GM18499 (cell line): ENCODE measurements at regions not wholly inside any gene's neighbourhood (a gene's known extent, or its start where the extent isn't known, plus 50 kb on each side); places are given as distances from the start of the nearest gene placed in this dataset.
"Not testable (repeated sequence)": the region's sequence is repeated elsewhere in the genome, so short reads cannot be mapped to it uniquely, and the experiment has no call there.

Experiments used
- ATAC-seq: cut with Tn5 transposase; IDR thresholded peaks from one replicate; pipeline ENCODE4 v1.9.1; 2021; ENCODE audit warnings: moderate number of reproducible peaks; ENCODE audit not compliant: insufficient read depth, unreplicated experiment

DNA sequence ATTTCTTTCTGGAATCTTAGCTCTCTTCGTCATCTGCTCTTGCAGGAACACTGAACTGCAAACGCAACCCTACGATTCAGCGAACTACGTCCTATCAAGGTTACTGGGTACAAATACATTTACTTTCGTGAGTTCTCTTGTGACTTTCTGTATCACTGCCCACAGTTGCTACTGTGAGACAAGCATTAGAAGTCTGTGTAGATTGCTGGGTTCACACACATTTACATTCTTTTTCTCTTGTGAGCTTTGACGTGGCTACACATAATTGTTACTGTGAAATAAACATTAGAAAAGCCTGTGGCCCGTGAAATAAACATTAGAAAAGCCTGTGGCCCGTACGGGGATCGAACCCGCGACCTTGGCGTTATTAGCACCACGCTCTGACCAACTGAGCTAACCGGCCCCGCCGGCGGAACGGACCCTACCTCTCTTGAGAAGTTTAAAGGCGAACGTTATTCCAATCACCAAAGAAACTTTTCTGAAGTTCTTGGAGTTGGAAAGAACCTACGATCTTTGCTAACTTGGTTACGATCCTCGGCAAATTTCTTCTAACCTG lies 61.2 kb upstream of the ZNF322 start:
- not testable (repeated sequence) for ATAC-seq

DNA sequence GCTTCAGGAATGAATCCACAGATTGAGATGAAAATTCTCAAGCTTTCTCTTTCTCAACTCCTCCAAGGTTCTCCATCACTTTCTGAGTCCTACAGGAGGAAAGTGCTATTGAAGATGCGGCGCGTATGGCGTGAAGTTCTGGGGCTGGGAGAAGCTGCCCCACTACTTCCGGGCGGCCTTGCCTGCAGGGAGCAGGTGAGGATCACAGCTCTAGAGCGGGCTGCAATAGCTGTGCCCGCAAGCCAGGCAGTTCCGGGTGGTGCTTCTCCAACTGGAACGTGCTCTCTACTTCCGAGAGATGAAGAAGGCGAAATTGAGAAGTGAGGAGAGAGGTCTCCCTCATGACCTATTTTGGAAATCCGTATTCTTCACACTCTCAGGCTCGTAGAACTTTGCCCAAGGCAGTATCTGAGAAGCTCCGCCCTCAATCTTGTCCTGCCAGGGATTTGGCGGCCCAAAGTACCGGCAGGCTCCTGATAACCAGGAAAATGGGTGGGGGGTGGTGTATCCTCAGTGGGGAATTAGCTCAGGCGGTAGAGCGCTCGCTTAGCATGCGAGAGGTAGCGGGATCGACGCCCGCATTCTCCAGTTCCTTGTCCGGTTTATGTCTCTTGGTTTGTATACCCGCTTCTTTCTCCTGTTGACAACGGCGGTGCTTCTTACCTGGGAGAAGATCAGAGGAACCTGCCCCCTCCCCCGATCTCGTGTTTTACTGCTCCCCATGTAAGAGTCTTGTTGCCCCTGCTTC lies 70.6 kb upstream of the ZNF322 start:
- ATAC-seq = not testable (repeated sequence)

DNA sequence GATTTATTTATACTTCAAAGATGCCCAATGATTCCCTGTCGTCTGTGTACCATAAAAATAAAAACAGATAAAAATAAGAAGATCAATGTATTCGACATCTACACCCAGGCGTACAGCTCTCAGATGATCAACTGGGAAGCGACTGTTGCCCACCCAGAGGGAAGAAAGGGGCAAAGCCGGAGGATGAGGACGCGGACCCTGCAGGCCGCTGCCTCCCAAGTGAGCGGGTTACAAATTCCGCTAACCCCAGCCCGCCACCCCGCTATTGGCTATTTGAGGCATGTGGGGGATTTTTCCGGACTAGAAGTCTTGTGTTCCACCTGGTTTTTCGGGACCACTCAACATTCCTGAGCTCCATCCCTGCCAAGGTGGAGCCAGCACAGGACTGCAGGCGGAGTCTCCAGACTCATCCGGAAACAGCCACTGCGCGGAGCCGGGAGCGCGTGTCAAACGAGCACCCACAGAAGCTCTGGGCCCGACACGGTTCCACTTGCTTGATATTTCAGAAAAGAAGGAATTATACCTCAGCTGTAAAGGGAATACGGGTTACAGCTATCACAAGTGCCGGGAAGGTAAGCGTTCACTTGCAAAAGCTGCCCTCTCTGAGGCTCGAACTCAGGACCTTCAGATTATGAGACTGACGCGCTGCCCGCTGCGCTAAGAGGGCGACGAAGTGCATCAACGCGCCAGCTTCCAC lies 75.4 kb upstream of the ZNF322 start:
- ATAC-seq = not testable (repeated sequence)

DNA sequence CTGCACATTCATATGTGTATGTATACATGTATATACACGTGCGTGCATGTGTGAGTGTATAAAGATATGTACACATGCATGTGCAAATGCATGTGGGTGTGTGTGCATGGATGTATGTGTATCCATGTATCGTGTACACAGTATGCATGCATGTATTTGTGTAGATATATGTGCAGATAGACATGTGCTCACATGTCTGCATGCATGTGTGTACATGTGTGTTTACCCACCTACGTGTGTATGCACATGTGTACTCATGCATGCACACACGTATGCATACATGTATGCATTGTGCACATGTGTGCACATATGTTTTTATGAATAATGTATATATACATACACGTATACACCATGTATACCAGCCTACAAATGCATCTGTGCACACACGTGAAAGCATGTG lies 80.3 kb upstream of the ZNF322 start:
- ATAC-seq = no peak

DNA sequence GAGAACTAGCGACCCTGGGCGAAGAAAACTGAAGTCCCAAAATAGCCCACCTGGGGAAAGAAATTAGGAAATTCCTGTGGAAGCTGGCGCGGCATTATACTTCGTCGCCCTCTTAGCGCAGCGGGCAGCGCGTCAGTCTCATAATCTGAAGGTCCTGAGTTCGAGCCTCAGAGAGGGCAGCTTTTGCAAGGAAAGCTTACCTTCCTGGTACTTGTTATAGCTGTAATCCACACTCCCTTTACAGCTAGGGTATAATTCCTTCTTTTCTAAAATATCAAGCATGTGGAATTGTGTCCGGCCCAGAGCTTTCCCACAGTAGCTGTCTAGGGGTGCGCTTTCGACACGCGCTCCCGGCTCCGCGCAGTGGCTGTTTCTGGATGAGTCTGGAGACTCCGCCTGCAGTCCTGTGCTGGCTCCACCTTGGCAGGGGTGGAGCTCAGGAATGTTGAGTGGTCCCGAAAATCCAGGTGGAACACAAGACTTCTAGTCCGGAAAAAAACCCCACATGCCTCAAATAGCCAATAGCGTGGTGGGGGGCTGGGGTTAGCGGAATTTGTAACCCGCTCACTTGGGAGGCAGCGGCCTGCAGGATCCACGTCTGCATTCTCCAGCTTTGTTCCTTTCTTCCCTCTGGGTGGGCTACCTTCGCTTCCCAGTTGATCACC lies 83.7 kb upstream of the ZNF322 start:
- ATAC-seq = no peak

DNA sequence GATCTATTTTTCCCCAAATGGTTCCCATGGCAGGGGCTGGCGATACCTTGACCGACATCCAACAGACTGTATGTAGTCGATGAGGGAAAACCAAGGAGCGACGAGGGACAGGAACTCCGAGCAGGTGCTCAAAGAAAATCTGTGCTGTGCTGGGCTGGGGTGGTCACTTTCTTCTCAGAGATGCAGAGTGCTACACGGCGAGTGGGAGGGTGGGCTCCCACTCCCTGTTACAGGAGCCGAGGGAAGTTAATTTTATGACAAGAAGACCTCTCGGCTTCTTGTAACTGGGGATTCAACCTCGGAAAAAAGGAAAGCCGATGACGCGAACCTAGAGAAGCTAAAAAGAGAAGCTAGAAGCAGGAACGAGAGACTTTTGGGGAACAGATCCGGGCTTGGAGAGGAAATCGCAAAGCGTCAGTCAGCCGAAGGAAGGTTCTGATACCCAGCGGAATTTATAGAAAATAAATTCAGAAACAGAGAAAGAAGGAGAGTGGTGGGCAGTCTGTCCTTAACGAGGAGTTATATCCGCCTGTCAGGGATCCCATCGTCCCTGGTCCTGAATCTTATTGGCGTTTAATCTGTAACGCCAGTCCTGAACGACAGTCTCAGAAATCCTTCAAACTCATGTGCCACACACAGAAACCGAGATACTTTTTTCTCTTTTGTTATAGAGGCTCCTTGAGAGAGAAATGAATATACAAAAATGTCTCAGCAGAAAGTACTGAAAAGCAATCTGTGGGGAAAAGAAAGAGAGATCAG lies 84.6 kb upstream of the ZNF322 start:
- ATAC-seq = no peak

DNA sequence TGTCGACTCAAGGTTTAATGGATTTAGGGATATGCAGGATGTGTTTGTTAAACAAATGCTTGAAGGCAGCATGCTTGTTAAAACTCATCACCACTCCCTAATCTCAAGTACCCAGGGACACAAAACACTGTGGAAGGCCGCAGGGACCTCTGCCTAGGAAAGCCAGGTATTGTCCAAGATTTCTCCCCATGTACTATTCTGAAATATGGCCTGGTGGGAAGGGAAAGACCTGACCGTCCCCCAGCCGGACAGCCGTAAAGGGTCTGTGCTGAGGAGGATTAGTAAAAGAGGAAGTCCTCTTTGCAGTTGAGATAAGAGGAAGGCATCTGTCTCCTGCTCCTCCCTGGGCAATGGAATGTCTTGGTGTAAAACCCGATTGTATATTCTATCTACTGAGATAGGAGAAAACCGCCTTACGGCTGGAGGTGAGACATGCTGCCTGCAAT lies 85.3 kb upstream of the ZNF322 start:
- ATAC-seq = not testable (repeated sequence)

DNA sequence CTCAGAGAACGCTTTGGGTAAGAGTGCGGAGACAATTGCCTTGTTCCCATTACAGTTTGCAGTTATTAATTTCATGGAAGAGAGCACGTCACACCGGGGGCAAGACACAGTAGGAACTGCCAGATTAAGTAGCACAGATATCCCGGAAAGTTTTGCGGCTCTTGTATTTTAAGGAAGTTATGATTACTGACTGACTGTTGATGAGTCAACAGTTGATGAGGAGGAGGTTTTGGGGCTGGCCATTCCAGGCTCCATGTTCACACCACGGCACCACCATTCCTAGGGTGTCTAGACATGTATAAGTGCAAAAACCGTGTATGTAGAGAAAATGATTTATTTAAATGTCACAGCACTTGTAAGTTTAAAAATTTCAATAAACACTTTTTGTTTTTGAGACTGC lies 86.4 kb upstream of the ZNF322 start:
- not testable (repeated sequence) for ATAC-seq

DNA sequence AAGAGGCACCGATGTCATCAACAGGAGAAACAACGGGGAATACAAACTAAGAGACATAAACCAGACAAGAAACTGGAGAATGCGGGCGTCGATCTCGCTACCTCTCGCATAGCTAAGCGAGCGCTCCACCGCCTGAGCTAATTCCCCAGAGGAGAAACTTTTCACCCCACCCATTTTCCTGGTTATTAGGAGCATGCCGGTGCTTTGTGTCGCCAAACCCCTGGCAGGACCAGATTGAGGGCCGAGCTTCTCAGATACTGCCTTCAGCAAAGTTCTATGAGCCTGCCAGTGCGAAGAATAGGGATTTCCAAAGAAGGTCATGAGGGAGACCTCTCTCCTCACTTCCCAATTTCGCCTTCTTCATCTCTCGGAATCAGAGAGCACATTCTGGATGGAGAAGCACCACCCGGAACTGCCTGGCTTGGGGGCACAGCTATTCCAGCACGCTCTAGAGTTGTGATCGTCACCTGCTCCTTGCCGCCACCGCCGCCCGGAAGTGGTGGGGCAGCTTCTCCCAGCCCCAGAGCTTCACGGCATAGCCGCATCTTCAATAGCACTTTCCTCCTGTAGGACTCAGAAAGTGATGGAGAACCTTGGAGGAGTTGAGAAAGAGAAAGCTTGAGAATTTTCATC lies 89.7 kb upstream of the ZNF322 start:
- not testable (repeated sequence) for ATAC-seq

DNA sequence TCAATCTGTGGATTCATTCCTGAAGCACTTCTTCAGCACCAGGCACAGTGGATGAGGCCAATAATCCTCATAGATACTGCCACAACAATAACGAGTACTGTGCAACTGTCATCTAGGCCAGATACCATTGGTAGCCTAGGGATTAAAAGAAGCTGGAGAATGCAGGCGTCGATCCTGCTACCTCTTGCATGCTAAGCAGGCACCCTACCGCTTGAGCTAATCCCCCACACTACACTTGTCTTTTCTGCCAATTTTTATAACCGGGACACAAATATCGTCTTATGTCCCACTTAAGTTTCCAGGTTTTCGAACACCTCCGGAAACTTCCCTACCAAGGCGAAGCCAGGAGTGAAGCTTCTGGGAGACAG lies 90.2 kb upstream of the ZNF322 start:
- not testable (repeated sequence) for ATAC-seq

DNA sequence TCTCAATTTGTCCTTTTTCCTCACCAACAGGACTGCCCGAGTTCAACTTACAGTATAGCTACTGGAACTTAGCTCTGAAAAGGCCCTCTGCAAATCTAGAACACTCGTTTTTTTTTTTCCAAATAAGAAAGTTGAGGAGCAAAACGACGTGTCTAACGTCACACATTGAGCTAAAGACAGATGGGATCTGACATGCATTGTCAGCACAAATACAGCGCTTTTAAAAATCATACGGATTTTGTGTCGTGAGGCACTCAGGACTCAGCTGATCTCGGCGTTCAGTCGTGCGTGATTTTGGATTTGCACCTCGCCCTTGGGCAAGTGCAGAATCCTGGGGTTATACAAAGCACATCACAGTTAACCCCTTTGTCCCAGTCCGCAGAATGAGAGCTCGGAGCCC lies 94.7 kb upstream of the ZNF322 start:
- ATAC-seq = no peak

DNA sequence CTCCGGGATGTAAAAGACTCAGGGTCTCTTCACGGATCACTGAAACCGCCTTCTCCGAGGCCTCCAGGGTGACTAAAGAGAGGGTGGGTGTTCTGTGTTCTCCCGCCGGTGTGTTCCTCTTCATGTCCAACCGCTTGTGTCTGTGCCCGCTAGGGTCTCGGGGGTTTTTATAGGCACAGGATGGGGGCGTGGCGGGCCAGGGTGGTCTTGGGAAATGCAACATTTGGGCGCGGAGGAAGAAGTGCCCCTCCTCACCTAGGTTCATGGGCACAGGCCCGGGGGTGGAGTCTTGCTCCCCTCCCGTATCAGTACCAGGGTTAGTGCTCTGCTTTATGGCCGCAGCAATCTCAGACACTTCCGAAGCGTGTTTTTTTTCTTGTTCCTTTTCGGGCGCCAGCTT lies 95.3 kb upstream of the ZNF322 start:
- ATAC-seq = not testable (repeated sequence)

DNA sequence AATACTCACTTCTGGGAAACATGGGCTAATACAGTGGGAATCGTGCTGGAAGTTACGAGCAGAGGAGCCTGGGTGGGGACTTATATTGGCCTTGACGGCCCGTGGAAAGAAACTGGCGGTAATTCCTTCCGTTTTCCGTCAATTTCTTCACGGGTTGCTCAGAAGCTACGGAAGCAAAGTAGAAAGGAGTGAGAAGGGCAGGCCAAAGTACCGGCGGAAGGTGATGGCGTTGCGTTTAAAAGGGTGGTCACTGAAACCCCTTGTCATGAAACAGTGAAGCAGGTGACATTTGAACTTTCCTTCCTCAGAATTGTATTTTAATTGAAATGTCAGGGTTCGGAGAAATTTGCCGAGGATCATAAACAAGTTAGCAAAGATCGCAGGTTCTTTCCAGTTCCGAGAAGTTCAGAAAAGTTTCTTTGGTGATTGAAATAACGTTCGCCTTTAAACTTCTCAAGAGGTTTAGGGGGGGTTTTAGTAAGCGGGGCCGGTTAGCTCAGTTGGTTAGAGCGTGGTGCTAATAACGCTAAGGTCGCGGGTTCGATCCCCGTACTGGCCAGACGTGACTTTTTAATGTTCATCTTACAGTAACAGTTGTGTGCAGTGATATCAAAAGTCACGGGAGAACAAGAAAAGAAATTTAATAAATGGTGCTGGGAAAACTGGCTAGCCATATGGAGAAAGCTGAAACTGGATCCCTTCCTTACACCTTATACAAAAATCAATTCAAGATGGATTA lies 96.7 kb upstream of the ZNF322 start:
- ATAC-seq = not testable (repeated sequence)

DNA sequence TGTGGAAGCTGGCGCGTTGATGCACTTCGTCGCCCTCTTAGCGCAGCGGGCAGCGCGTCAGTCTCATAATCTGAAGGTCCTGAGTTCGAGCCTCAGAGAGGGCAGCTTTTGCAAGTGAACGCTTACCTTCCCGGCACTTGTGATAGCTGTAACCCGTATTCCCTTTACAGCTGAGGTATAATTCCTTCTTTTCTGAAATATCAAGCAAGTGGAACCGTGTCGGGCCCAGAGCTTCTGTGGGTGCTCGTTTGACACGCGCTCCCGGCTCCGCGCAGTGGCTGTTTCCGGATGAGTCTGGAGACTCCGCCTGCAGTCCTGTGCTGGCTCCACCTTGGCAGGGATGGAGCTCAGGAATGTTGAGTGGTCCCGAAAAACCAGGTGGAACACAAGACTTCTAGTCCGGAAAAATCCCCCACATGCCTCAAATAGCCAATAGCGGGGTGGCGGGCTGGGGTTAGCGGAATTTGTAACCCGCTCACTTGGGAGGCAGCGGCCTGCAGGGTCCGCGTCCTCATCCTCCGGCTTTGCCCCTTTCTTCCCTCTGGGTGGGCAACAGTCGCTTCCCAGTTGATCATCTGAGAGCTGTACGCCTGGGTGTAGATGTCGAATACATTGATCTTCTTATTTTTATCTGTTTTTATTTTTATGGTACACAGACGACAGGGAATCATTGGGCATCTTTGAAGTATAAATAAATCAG lies 106.8 kb upstream of the ZNF322 start:
- ATAC-seq = not testable (repeated sequence)

DNA sequence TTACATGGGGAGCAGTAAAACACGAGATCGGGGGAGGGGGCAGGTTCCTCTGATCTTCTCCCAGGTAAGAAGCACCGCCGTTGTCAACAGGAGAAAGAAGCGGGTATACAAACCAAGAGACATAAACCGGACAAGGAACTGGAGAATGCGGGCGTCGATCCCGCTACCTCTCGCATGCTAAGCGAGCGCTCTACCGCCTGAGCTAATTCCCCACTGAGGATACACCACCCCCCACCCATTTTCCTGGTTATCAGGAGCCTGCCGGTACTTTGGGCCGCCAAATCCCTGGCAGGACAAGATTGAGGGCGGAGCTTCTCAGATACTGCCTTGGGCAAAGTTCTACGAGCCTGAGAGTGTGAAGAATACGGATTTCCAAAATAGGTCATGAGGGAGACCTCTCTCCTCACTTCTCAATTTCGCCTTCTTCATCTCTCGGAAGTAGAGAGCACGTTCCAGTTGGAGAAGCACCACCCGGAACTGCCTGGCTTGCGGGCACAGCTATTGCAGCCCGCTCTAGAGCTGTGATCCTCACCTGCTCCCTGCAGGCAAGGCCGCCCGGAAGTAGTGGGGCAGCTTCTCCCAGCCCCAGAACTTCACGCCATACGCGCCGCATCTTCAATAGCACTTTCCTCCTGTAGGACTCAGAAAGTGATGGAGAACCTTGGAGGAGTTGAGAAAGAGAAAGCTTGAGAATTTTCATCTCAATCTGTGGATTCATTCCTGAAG lies 111.6 kb upstream of the ZNF322 start:
- not testable (repeated sequence) for ATAC-seq

DNA sequence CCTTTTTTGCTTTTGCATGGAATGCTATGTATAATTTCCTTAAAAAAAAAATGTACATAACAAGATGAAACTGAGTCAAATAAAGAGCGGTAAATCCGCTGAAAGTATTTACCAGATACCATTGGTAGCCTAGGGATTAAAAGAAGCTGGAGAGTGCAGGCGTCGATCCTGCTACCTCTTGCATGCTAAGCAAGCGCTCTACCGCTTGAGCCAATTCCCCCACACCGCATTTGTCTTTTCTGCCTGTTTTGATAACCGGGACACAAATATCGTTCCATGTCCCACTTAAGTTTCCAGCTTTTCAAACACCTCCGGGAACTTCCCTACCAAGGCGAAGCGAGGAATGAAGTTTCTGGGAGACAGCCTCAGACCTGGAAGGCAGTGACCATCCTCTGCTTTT lies 113.9 kb upstream of the ZNF322 start:
- not testable (repeated sequence) for ATAC-seq

DNA sequence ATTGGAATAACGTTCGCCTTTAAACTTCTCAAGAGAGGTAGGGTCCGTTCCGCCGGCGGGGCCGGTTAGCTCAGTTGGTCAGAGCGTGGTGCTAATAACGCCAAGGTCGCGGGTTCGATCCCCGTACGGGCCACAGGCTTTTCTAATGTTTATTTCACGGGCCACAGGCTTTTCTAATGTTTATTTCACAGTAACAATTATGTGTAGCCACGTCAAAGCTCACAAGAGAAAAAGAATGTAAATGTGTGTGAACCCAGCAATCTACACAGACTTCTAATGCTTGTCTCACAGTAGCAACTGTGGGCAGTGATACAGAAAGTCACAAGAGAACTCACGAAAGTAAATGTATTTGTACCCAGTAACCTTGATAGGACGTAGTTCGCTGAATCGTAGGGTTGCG lies 121.0 kb upstream of the ZNF322 start:
- ATAC-seq = not testable (repeated sequence)
